K562 (cell line): ENCODE measurements at regions not wholly inside any gene's neighbourhood (a gene's known extent, or its start where the extent isn't known, plus 50 kb on each side); places are given as distances from the start of the nearest gene placed in this dataset.

Experiments
- ATAC-seq: fragments of 200-7000 bp; cut with Tn5 transposase; 3 replicates; pipeline ENCODE4 v1.9.1; 2020; ENCODE audit warnings: moderate library complexity
- BruUV-seq: library from RNA; stranded (reverse); fragments of 400-500 nt; replicated peaks from 2 replicates; lab custom pipeline; 2021; lab: Mats Ljungman, UMichigan
- CTCF ChIA-PET: fragments of 300-600 bp; formaldehyde crosslinking; extraction: SDS; loops from one replicate; lab custom pipeline; 2021; ENCODE audit warnings: low intra/inter-chr PET ratio; lab: Yijun Ruan, JAX
- POLR2A ChIA-PET: fragments of 300-600, 350-650 bp; sonication (Branson Sonifier 250); formaldehyde crosslinking; extraction: SDS; loops from one replicate; lab custom pipeline; 2021; ENCODE audit warnings: antibody characterized with exemption, inconsistent platforms; lab: Yijun Ruan, JAX
- DNase-seq, 4 experiments: peaks; one replicate each; pipeline versions ENCODE4 v3.0.0 to v3.0.0-alpha.2; 2011 to 2018; ENCODE audit warnings: low spot score in 3 of 4, mixed read lengths in 3 of 4; ENCODE audit errors: extremely low read depth in 1 of 4
- FAIRE-seq: peaks from 2 replicates; lab custom pipeline; 2011; peaks lifted over from hg19 to GRCh38; lab: Jason Lieb, UNC
- H2AFZ ChIP-seq: 2 replicates; pipeline ENCODE4 v1.6.0; 2011; ENCODE audit warnings: low read depth, low read length, control low read depth, inconsistent platforms
- H3K27ac ChIP-seq: fragments of 200-600 bp; 3 replicates; pipeline ENCODE4 v1.8.0; 2011; ENCODE audit warnings: low read depth, mild to moderate bottlenecking, control low read depth, inconsistent platforms, low read length, moderate library complexity, mixed read lengths; ENCODE audit errors: extremely low read depth
- H3K27me3 ChIP-seq, 2 experiments: fragments of 300-600 bp in 1 of 2; 2 replicates in 1 of 2; 3 replicates in 1 of 2; pipeline versions ENCODE4 v1.6.0 to v1.8.0; 2011; ENCODE audit warnings: inconsistent platforms in 2 of 2, low read length in 2 of 2, mild to moderate bottlenecking in 1 of 2, mixed read lengths in 1 of 2, moderate library complexity in 1 of 2; ENCODE audit not compliant: control insufficient read depth in 2 of 2, insufficient read depth in 2 of 2
- H3K36me3 ChIP-seq: fragments of 300-600 bp; 3 replicates; pipeline ENCODE4 v1.8.0; 2011; ENCODE audit warnings: mild to moderate bottlenecking, low read length, inconsistent platforms; ENCODE audit not compliant: control insufficient read depth, insufficient read depth
- H3K4me1 ChIP-seq, 2 experiments: fragments of 200-600 bp in 1 of 2; replicated peaks in 1 of 2; 2 replicates in 1 of 2; 3 replicates in 1 of 2; pipeline versions ENCODE4 v1.5.1 to v1.8.0; 2011; ENCODE audit warnings: inconsistent platforms in 2 of 2, low read length in 2 of 2, mild to moderate bottlenecking in 1 of 2, mixed read lengths in 1 of 2, moderate library complexity in 1 of 2; ENCODE audit not compliant: control insufficient read depth in 2 of 2, insufficient read depth in 2 of 2
- H3K4me2 ChIP-seq: 2 replicates; pipeline ENCODE4 v1.6.1; 2011; ENCODE audit warnings: low read length, control low read depth, inconsistent platforms, mixed read lengths; ENCODE audit not compliant: insufficient read depth
- H3K4me3 ChIP-seq: fragments of 200-600 bp; sonication (generic), shearing (Covaris generic); 2 replicates; pipeline ENCODE4 v1.5.1; 2016; ENCODE audit warnings: control low read depth, inconsistent platforms
- H3K79me2 ChIP-seq: fragments of 200-600 bp; 3 replicates; pipeline ENCODE4 v1.8.0; 2011; ENCODE audit warnings: low read length, inconsistent platforms; ENCODE audit not compliant: control insufficient read depth, insufficient read depth
- H3K9ac ChIP-seq, 2 experiments: 2 replicates each; pipeline versions ENCODE4 v1.6.0 to v1.6.1; 2011; ENCODE audit warnings: low read depth in 2 of 2, low read length in 2 of 2, control low read depth in 1 of 2, inconsistent platforms in 1 of 2, mild to moderate bottlenecking in 1 of 2, mixed read lengths in 1 of 2; ENCODE audit not compliant: insufficient read depth in 1 of 2
- H3K9me1 ChIP-seq: one replicate; pipeline ENCODE4 v1.6.0; 2011; ENCODE audit warnings: inconsistent platforms, mild to moderate bottlenecking, low read length, moderate library complexity; ENCODE audit not compliant: control insufficient read depth, insufficient read depth
- H3K9me3 ChIP-seq: replicated peaks from 2 replicates; pipeline ENCODE4 v1.5.1; 2011; ENCODE audit warnings: low read depth, low read length, inconsistent platforms; ENCODE audit not compliant: control insufficient read depth, insufficient read depth
- H4K20me1 ChIP-seq: replicated peaks from 2 replicates; pipeline ENCODE4 v1.6.1; 2011; ENCODE audit warnings: low read length, inconsistent platforms, mixed read lengths; ENCODE audit not compliant: control insufficient read depth, insufficient read depth
- MAFK ChIP-seq: IDR thresholded peaks from 2 replicates; pipeline ENCODE4 v1.6.1; 2011; ENCODE audit warnings: low read length, improper control_type of control experiment
- RAD21 ChIP-seq, 2 experiments: fragments of 250-450 bp in 1 of 2; fragments of 450-650 bp in 1 of 2; sonication (Bioruptor Pico) in 1 of 2; formaldehyde crosslinking in 1 of 2; IDR thresholded peaks in 1 of 2; conservative IDR thresholded peaks in 1 of 2; 2 replicates each; pipeline versions ENCODE4 v1.4.0 to v1.8.0; 2020 to 2022; ENCODE audit warnings: mild to moderate bottlenecking in 2 of 2, moderate library complexity in 1 of 2
- SMC3 ChIP-seq: conservative IDR thresholded peaks from 2 replicates; pipeline ENCODE4 v1.6.1; 2011; ENCODE audit warnings: low read depth, low read length, improper control_type of control experiment; ENCODE audit not compliant: insufficient read depth
- SP1 ChIP-seq: sonication (generic); formaldehyde crosslinking; IDR thresholded peaks from 2 replicates; pipeline ENCODE4 v1.8.1; 2022; ENCODE audit warnings: mild to moderate bottlenecking, missing genetic modification reagents
- ZNF197 ChIP-seq: fragments of 200-800 bp; sonication (Bioruptor generic); IDR thresholded peaks from 2 replicates; pipeline ENCODE4 v1.6.1; 2016; ENCODE audit warnings: low read depth, missing genetic modification characterization, missing compliant biosample characterization
- ZNF586 ChIP-seq: fragments of 450-650 bp; formaldehyde crosslinking; conservative IDR thresholded peaks from 2 replicates; pipeline ENCODE4 v1.4.0; 2020; ENCODE audit warnings: mild to moderate bottlenecking, moderate library complexity
- WGBS: fragments of 100-300 bp; shearing (Covaris generic); methylation state at CpG from one replicate; pipeline ENCODE4 v1.1.6; 2016; ENCODE audit warnings: low coverage, mixed read lengths; ENCODE audit not compliant: insufficient coverage; ENCODE audit errors: missing lambda C conversion rate; 5-methylcytosine and 5-hydroxymethylcytosine counted together
- in situ Hi-C: fragments of 300-500 bp; cut with MboI; formaldehyde crosslinking; loops from 4 replicates; pipeline ENCODE4 v1.15.0; 2018; ENCODE audit warnings: inconsistent platforms, mixed read lengths
- intact Hi-C: fragments of 100-400 bp; cut with micrococcal nuclease; formaldehyde crosslinking; loops from 2 replicates; pipeline ENCODE4 v1.14.2; 2022
- TF ChIP-seq, protein P1 (sequence below): IDR thresholded peaks from 2 replicates; pipeline ENCODE4 v1.6.1; 2016; ENCODE audit warnings: missing genetic modification characterization, missing compliant biosample characterization
- TF ChIP-seq, protein P2 (sequence below): fragments of 450-650 bp; IDR thresholded peaks from 2 replicates; pipeline ENCODE4 v1.6.1; 2017; ENCODE audit warnings: antibody characterized with exemption, mild to moderate bottlenecking
- TF ChIP-seq, protein P3 (sequence below): sonication (generic); formaldehyde crosslinking; IDR thresholded peaks from 2 replicates; pipeline ENCODE4 v1.8.0; 2022; ENCODE audit warnings: mild to moderate bottlenecking, low read depth, missing genetic modification reagents
- TF ChIP-seq, protein P4 (sequence below), 3 experiments: IDR thresholded peaks in 2 of 3; conservative IDR thresholded peaks in 1 of 3; 2 replicates each; pipeline ENCODE4 v1.5.1; 2011 to 2012; ENCODE audit warnings: low read length in 3 of 3, mild to moderate bottlenecking in 3 of 3, control low read depth in 2 of 3, improper control_type of control experiment in 1 of 3, inconsistent platforms in 1 of 3, low read depth in 1 of 3, mixed read lengths in 1 of 3, moderate library complexity in 1 of 3; ENCODE audit not compliant: insufficient read depth in 2 of 3
- TF ChIP-seq, protein P5 (sequence below): fragments of 250-450 bp; sonication (Bioruptor Pico); IDR thresholded peaks from 2 replicates; pipeline ENCODE4 v1.8.0; 2021; ENCODE audit warnings: borderline replicate concordance, mild to moderate bottlenecking, moderate library complexity; ENCODE audit not compliant: poor library complexity, severe bottlenecking

DNA sequence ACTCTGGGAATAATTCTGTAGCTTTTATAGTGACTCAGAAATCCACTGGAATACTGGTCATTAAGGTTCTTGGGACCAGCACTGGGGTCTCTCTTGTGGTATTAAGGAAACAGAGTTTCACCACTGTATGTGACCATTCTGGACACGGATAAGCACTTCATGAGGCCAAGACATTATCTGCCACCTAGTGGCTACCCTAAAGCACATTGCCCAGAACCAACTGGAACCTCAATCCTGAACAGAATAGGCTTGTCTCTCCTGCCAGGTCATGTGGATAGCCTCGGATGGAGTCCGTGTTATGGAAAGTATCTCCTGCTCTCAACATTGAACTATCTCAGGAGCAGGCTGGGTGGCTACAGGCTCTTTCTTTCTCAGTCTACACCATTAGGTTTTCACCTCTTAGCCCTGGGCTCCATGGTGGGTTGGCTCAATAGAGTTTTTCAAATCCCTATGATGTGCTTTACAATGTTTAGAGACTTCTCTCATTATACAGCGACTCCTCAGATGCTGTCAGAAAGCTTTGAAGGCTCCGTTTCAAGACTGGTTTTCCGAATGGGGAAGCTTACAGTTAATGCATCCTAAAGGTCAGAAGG, 167.6 kb upstream of the ST8SIA2 start:
- in situ Hi-C loops: no loop called here
- Histone ChIP-seq H3K9me3 (no peaks in the 10 kb centered on the region), H3K4me3 (no peak overlapping the region)
- TF ChIP-seq RAD21 (CRISPR knock-in tag; conservative IDR thresholded peaks at IDR 0.05 in 1 of 2, IDR thresholded peaks at IDR 0.05 in 1 of 2) (0 out of 4 replicates have a peak, but pooled peaks of 1 of the 2 experiments have one; percentile 13), ZNF197 (CRISPR knock-in tag) (no peak), ZNF586 (CRISPR knock-in tag) (no peak), MAFK (no peak), SP1 (no peak), SMC3 (0 out of 2 replicates have a peak, but pooled peaks have one; percentile 33)
- TF ChIP-seq, protein P1, sequence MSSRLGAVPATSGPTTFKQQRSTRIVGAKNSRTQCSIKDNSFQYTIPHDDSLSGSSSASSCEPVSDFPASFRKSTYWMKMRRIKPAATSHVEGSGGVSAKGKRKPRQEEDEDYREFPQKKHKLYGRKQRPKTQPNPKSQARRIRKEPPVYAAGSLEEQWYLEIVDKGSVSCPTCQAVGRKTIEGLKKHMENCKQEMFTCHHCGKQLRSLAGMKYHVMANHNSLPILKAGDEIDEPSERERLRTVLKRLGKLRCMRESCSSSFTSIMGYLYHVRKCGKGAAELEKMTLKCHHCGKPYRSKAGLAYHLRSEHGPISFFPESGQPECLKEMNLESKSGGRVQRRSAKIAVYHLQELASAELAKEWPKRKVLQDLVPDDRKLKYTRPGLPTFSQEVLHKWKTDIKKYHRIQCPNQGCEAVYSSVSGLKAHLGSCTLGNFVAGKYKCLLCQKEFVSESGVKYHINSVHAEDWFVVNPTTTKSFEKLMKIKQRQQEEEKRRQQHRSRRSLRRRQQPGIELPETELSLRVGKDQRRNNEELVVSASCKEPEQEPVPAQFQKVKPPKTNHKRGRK (tag): no peak
- TF ChIP-seq, protein P2, sequence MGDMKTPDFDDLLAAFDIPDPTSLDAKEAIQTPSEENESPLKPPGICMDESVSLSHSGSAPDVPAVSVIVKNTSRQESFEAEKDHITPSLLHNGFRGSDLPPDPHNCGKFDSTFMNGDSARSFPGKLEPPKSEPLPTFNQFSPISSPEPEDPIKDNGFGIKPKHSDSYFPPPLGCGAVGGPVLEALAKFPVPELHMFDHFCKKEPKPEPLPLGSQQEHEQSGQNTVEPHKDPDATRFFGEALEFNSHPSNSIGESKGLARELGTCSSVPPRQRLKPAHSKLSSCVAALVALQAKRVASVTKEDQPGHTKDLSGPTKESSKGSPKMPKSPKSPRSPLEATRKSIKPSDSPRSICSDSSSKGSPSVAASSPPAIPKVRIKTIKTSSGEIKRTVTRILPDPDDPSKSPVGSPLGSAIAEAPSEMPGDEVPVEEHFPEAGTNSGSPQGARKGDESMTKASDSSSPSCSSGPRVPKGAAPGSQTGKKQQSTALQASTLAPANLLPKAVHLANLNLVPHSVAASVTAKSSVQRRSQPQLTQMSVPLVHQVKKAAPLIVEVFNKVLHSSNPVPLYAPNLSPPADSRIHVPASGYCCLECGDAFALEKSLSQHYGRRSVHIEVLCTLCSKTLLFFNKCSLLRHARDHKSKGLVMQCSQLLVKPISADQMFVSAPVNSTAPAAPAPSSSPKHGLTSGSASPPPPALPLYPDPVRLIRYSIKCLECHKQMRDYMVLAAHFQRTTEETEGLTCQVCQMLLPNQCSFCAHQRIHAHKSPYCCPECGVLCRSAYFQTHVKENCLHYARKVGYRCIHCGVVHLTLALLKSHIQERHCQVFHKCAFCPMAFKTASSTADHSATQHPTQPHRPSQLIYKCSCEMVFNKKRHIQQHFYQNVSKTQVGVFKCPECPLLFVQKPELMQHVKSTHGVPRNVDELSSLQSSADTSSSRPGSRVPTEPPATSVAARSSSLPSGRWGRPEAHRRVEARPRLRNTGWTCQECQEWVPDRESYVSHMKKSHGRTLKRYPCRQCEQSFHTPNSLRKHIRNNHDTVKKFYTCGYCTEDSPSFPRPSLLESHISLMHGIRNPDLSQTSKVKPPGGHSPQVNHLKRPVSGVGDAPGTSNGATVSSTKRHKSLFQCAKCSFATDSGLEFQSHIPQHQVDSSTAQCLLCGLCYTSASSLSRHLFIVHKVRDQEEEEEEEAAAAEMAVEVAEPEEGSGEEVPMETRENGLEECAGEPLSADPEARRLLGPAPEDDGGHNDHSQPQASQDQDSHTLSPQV: no peak
- TF ChIP-seq, protein P3, sequence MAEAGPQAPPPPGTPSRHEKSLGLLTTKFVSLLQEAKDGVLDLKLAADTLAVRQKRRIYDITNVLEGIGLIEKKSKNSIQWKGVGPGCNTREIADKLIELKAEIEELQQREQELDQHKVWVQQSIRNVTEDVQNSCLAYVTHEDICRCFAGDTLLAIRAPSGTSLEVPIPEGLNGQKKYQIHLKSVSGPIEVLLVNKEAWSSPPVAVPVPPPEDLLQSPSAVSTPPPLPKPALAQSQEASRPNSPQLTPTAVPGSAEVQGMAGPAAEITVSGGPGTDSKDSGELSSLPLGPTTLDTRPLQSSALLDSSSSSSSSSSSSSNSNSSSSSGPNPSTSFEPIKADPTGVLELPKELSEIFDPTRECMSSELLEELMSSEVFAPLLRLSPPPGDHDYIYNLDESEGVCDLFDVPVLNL (CRISPR knock-in tag): no peak
- TF ChIP-seq, protein P4, sequence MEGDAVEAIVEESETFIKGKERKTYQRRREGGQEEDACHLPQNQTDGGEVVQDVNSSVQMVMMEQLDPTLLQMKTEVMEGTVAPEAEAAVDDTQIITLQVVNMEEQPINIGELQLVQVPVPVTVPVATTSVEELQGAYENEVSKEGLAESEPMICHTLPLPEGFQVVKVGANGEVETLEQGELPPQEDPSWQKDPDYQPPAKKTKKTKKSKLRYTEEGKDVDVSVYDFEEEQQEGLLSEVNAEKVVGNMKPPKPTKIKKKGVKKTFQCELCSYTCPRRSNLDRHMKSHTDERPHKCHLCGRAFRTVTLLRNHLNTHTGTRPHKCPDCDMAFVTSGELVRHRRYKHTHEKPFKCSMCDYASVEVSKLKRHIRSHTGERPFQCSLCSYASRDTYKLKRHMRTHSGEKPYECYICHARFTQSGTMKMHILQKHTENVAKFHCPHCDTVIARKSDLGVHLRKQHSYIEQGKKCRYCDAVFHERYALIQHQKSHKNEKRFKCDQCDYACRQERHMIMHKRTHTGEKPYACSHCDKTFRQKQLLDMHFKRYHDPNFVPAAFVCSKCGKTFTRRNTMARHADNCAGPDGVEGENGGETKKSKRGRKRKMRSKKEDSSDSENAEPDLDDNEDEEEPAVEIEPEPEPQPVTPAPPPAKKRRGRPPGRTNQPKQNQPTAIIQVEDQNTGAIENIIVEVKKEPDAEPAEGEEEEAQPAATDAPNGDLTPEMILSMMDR (IDR thresholded peaks at IDR 0.05 in 2 of 3, conservative IDR thresholded peaks at IDR 0.05 in 1 of 3; ENCODE audit: insufficient read depth in 2 of 3, low read depth in 1 of 3, low read length in 3 of 3): peak; percentile 26 to 48 (median 40); a peak in 4 of 6 replicates
- TF ChIP-seq, protein P5, sequence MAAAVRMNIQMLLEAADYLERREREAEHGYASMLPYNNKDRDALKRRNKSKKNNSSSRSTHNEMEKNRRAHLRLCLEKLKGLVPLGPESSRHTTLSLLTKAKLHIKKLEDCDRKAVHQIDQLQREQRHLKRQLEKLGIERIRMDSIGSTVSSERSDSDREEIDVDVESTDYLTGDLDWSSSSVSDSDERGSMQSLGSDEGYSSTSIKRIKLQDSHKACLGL: no peak

More for the DNA sequence above, 167.6 kb upstream of the ST8SIA2 start:
- POLR2A ChIA-PET: no interaction called here
- Histone ChIP-seq H4K20me1 (no peaks in the 10 kb centered on the region), H2AFZ (no peak overlapping the region), H3K4me1 (no peaks in the 10 kb centered on the region), H3K4me2 (no peak overlapping the region), H3K79me2 (no peaks in the 10 kb centered on the region), H3K27me3 (no peaks in the 10 kb centered on the region), H3K9ac (no peak overlapping the region), H3K36me3 (no peaks in the 10 kb centered on the region), H3K9me1 (no peaks in the 10 kb centered on the region), H3K27ac (no peak overlapping the region)
- WGBS: 2% methylated on average over 6 of the region's 6 CpGs
- peak in 3 of 4 experiments; percentile 10 to 13 (median 11) for DNase-seq
- CTCF ChIA-PET: no interaction called here
- no TSS peak for BruUV-seq
- ATAC-seq: peak; percentile 63; the same call in 1 of the 3 replicates
- FAIRE-seq: no peak
- intact Hi-C loops: loop anchor here (5.0 kb wide), 1 partner anchor 129 kb away; no protein-coding TSS in a partner anchor
